Nephron (organoid): ENCODE measurements at regions not wholly inside any gene's neighbourhood (a gene's known extent, or its start where the extent isn't known, plus 50 kb on each side); places are given as distances from the start of the nearest gene placed in this dataset.

Source experiments
- H3K27ac Mint-ChIP-seq, 3 experiments: 2 replicates each; pipeline ENCODE4 v1.8.0; 2020; ENCODE audit warnings: mixed read lengths in 3 of 3, mild to moderate bottlenecking in 2 of 3, moderate library complexity in 1 of 3
- H3K27me3 Mint-ChIP-seq: 2 replicates; pipeline ENCODE4 v1.8.0; 2021; ENCODE audit warnings: low read depth, mild to moderate bottlenecking, moderate library complexity, mixed read lengths
- H3K36me3 Mint-ChIP-seq: 2 replicates; pipeline ENCODE4 v1.8.0; 2020; ENCODE audit warnings: low read depth, mixed read lengths
- H3K4me1 Mint-ChIP-seq: 2 replicates; pipeline ENCODE4 v1.8.0; 2020; ENCODE audit warnings: mixed read lengths
- H3K4me3 Mint-ChIP-seq, 3 experiments: 2 replicates each; pipeline ENCODE4 v1.8.0; 2020; ENCODE audit warnings: mild to moderate bottlenecking in 3 of 3, mixed read lengths in 3 of 3, moderate library complexity in 2 of 3
- H3K9me3 Mint-ChIP-seq: 2 replicates; pipeline ENCODE4 v1.8.0; 2020; ENCODE audit warnings: mixed read lengths
- TF ChIP-seq, protein P1 (sequence below), 3 experiments: fragments of 200-600 bp; sonication (generic); IDR thresholded peaks; one replicate each; pipeline ENCODE4 v1.5.0; 2021; ENCODE audit warnings: antibody characterized with exemption in 3 of 3; ENCODE audit not compliant: unreplicated experiment in 3 of 3

DNA sequence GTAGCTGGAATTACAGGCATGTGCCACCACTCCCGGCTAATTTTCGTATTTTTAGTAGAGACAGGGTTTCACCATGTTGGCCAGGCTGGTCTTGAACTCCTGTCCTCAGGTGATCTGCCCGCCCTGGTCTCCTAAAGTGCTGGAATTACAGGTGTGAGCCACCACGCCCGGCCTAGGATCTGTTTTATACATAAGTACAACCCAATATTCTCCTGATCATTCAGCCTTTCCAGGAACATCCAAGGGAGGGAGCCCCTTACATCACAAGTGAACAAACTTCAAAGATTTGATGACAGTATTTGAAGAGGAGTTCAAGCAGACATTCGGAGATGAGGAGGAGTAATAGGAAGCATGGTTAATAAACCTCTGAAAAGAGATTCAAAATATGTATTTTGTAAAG is 54.9 kb upstream of the RAB3GAP2 start:
- Mint-ChIP-seq H3K27me3 (no peaks in the 10 kb centered on the region), H3K36me3 (no peaks in the 10 kb centered on the region), H3K4me1 (peaks cover 9% of the 10 kb centered on the region), H3K27ac (no peak overlapping the region), H3K4me3 (no peak overlapping the region), H3K9me3 (no peaks in the 10 kb centered on the region)
- TF ChIP-seq, protein P1, sequence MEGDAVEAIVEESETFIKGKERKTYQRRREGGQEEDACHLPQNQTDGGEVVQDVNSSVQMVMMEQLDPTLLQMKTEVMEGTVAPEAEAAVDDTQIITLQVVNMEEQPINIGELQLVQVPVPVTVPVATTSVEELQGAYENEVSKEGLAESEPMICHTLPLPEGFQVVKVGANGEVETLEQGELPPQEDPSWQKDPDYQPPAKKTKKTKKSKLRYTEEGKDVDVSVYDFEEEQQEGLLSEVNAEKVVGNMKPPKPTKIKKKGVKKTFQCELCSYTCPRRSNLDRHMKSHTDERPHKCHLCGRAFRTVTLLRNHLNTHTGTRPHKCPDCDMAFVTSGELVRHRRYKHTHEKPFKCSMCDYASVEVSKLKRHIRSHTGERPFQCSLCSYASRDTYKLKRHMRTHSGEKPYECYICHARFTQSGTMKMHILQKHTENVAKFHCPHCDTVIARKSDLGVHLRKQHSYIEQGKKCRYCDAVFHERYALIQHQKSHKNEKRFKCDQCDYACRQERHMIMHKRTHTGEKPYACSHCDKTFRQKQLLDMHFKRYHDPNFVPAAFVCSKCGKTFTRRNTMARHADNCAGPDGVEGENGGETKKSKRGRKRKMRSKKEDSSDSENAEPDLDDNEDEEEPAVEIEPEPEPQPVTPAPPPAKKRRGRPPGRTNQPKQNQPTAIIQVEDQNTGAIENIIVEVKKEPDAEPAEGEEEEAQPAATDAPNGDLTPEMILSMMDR (IDR thresholded peaks at IDR 0.05; ENCODE audit: unreplicated experiment in 3 of 3), result no peak

DNA sequence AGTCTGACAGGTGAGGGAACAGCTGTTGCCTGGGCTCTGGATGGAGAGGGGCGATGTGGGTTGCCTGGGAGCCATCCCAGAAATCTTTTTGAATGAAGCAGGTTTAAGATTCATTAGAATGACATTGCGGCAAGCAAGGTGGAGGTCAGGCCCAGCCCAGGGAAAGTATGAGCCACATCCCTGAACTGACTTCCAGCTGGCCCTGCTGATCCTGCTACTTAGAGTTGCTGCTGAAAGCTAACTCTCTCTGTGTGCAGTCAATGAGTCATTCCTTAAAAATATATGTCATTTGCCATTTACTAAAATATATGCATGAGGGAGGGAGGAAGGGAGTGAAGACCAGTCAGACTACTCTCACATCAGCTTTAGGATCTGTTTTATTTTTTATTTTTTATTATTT is 54.3 kb upstream of the RAB3GAP2 start:
- no peaks in the 10 kb centered on the region for H3K9me3 Mint-ChIP-seq
- H3K27me3 Mint-ChIP-seq, result no peaks in the 10 kb centered on the region
- no peak overlapping the region for H3K4me3 Mint-ChIP-seq
- TF ChIP-seq, protein P1 (IDR thresholded peaks at IDR 0.05; ENCODE audit: unreplicated experiment in 3 of 3), result no peak
- no peak overlapping the region for H3K27ac Mint-ChIP-seq
- H3K4me1 Mint-ChIP-seq, result peaks cover 9% of the 10 kb centered on the region
- no peaks in the 10 kb centered on the region for H3K36me3 Mint-ChIP-seq

DNA sequence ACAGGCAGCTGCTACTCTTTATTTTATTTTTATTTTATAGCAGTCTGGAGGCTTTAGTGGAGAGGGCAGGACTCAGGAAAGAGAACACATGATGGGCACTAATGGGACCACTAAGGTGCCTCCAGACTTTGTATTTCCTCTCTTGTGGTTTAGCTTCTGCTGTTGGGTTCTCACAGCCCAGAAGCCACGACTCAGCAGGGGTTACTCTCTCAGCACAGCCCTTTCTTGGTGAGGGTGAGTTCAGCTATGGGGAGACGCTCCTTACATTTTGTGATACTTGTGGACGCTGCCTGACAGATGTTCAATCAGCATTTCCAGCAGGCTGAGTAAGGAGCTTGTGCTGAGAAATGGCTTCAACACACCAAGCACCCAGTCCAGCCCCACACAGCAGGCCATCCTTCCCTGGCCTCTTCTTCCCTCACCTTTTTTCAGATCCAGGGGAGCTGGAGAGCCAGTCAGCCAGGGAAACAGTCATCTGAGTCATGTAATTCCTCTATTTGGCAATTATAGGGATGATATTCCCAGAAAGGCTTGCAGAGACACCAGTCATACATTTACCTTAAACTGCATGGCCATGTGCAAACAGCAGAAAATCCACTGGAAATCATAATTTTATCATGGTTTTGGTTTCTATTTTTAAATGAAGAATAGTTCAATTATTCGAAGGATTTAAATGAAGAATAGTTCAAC is 53.2 kb upstream of the RAB3GAP2 start:
- Mint-ChIP-seq H3K4me1 (peaks cover 9% of the 10 kb centered on the region), H3K27ac (no peak overlapping the region), H3K4me3 (no peak overlapping the region), H3K9me3 (no peaks in the 10 kb centered on the region), H3K36me3 (no peaks in the 10 kb centered on the region), H3K27me3 (no peaks in the 10 kb centered on the region)
- TF ChIP-seq, protein P1 (IDR thresholded peaks at IDR 0.05; ENCODE audit: unreplicated experiment in 3 of 3), result no peak

DNA sequence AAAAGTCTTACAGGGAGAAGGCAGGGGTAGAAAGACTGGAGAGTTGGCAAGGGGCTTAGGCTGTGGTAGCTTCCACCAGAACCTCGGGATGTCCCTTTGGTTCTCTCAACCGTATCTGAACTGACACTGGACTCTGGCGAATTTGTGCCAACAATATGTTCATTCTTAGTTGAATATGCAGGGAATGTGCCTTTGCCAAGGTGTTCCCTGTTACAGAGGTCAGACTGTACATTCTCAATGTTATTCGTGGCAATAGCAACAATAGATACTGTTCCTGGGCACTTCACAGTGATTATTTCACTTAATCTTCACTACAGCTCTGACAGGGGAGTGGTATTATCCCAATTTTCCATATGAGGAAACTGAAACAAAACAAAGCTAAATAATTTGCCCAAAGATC is 51.5 kb upstream of the RAB3GAP2 start:
- Mint-ChIP-seq H3K4me3 (no peak overlapping the region), H3K9me3 (no peaks in the 10 kb centered on the region), H3K27ac (no peak overlapping the region), H3K27me3 (peaks cover 4% of the 10 kb centered on the region), H3K36me3 (no peaks in the 10 kb centered on the region), H3K4me1 (peaks cover 9% of the 10 kb centered on the region)
- TF ChIP-seq, protein P1 (IDR thresholded peaks at IDR 0.05; ENCODE audit: unreplicated experiment in 3 of 3), result no peak

DNA sequence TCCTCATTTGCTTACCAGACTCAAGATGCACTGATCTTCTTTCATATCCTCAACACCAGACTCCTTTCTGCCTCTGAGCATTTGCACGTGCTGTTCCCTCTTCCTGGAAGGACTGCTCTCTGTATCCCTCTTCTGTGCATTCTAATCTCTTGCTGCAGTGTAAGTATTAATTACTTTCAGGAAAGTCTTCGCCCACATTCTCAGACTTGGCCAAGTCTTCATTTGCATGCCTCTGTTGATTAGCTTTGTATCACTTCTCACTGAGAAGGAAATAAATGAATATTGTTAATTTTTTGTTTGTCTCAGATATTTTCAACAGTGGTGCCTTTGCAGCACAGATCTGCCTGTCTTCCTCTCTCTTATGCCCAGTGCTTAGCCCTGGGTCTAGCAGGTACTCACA is 50.3 kb upstream of the RAB3GAP2 start:
- Mint-ChIP-seq H3K27me3 (peaks cover 4% of the 10 kb centered on the region), H3K4me1 (peaks cover 9% of the 10 kb centered on the region), H3K9me3 (no peaks in the 10 kb centered on the region), H3K4me3 (no peak overlapping the region), H3K36me3 (no peaks in the 10 kb centered on the region), H3K27ac (no peak overlapping the region)
- TF ChIP-seq, protein P1 (IDR thresholded peaks at IDR 0.05; ENCODE audit: unreplicated experiment in 3 of 3), result no peak
